ENCODE measurements at regions not wholly inside any gene's neighbourhood (a gene's known extent, or its start where the extent isn't known, plus 50 kb on each side); places are given as distances from the start of the nearest gene placed in this dataset.

GRCh38 chr10:36506697-36507496 lies 618.5 kb upstream of the ANKRD30A start:
- no peak overlapping the region for H3K27ac ChIP-seq (ENCODE audit: low read length)
- H3K27me3 ChIP-seq (ENCODE audit: control insufficient read depth, insufficient read depth, low read length) = no peaks in the 10 kb centered on the region
- no peaks in the 10 kb centered on the region for H3K36me3 ChIP-seq (ENCODE audit: control insufficient read depth, insufficient read depth, low read length)
- DNase-seq (ENCODE audit: low read depth, low spot score) = no peak
- H3K4me1 ChIP-seq (ENCODE audit: control insufficient read depth, insufficient read depth, low read length) = no peaks in the 10 kb centered on the region
- WGBS (ENCODE audit: insufficient coverage, insufficient read length) = no CpG with 5 or more reads among the region's 5 CpGs
- H3K4me3 ChIP-seq (ENCODE audit: low read length) = no peak overlapping the region
- no peaks in the 10 kb centered on the region; the same call in 1 of the 2 replicates for H3K9me3 ChIP-seq (ENCODE audit: control insufficient read depth, insufficient read depth, low read length)

- Histone ChIP-seq H3K4me1 (ENCODE audit: control insufficient read depth, insufficient read depth, low read length) (no peaks in the 10 kb centered on the region), H3K9me3 (ENCODE audit: control insufficient read depth, insufficient read depth, low read length) (no peaks in the 10 kb centered on the region; the same call in 1 of the 2 replicates), H3K27ac (ENCODE audit: low read length) (no peak overlapping the region), H3K27me3 (ENCODE audit: control insufficient read depth, insufficient read depth, low read length) (no peaks in the 10 kb centered on the region), H3K4me3 (ENCODE audit: low read length) (no peak overlapping the region), H3K36me3 (ENCODE audit: control insufficient read depth, insufficient read depth, low read length) (no peaks in the 10 kb centered on the region)
- DNase-seq (ENCODE audit: low read depth, low spot score) = no peak
- no CpG with 5 or more reads among the region's 4 CpGs for WGBS (ENCODE audit: insufficient coverage, insufficient read length)
Observed at GRCh38 chr10:36506261-36506660, 619.1 kb upstream of the ANKRD30A start.

- Histone ChIP-seq H3K36me3 (ENCODE audit: control insufficient read depth, insufficient read depth, low read length) (no peaks in the 10 kb centered on the region), H3K4me1 (ENCODE audit: control insufficient read depth, insufficient read depth, low read length) (no peaks in the 10 kb centered on the region), H3K27me3 (ENCODE audit: control insufficient read depth, insufficient read depth, low read length) (no peaks in the 10 kb centered on the region), H3K27ac (ENCODE audit: low read length) (no peak overlapping the region), H3K9me3 (ENCODE audit: control insufficient read depth, insufficient read depth, low read length) (no peaks in the 10 kb centered on the region), H3K4me3 (ENCODE audit: low read length) (no peak overlapping the region)
- WGBS (ENCODE audit: insufficient coverage, insufficient read length) = no CpG with 5 or more reads among the region's 4 CpGs
- DNase-seq (ENCODE audit: low read depth, low spot score) = no peak
Observed at GRCh38 chr10:36504758-36505157, 620.6 kb upstream of the ANKRD30A start.

- no peaks in the 10 kb centered on the region for H3K27me3 ChIP-seq (ENCODE audit: control insufficient read depth, insufficient read depth, low read length)
- WGBS (ENCODE audit: insufficient coverage, insufficient read length) = no CpG with 5 or more reads among the region's 1 CpG
- H3K36me3 ChIP-seq (ENCODE audit: control insufficient read depth, insufficient read depth, low read length) = no peaks in the 10 kb centered on the region
- no peak overlapping the region for H3K4me3 ChIP-seq (ENCODE audit: low read length)
- no peaks in the 10 kb centered on the region for H3K4me1 ChIP-seq (ENCODE audit: control insufficient read depth, insufficient read depth, low read length)
- no peaks in the 10 kb centered on the region for H3K9me3 ChIP-seq (ENCODE audit: control insufficient read depth, insufficient read depth, low read length)
- no peak overlapping the region for H3K27ac ChIP-seq (ENCODE audit: low read length)
- DNase-seq (ENCODE audit: low read depth, low spot score) = no peak
Observed at GRCh38 chr10:36500266-36500665, 625.1 kb upstream of the ANKRD30A start.

- no peak for DNase-seq (ENCODE audit: low read depth, low spot score)
- H3K4me1 ChIP-seq (ENCODE audit: control insufficient read depth, insufficient read depth, low read length) = no peaks in the 10 kb centered on the region
- H3K36me3 ChIP-seq (ENCODE audit: control insufficient read depth, insufficient read depth, low read length) = no peaks in the 10 kb centered on the region
- no peak overlapping the region for H3K27ac ChIP-seq (ENCODE audit: low read length)
- no peaks in the 10 kb centered on the region for H3K9me3 ChIP-seq (ENCODE audit: control insufficient read depth, insufficient read depth, low read length)
- no peak overlapping the region for H3K4me3 ChIP-seq (ENCODE audit: low read length)
- H3K27me3 ChIP-seq (ENCODE audit: control insufficient read depth, insufficient read depth, low read length) = no peaks in the 10 kb centered on the region
- WGBS (ENCODE audit: insufficient coverage, insufficient read length) = no CpG with 5 or more reads among the region's 1 CpG
Observed at GRCh38 chr10:36499693-36500092, 625.7 kb upstream of the ANKRD30A start.

- whole genome bisulfite sequencing (ENCODE audit: insufficient coverage, insufficient read length) = no CpG with 5 or more reads among the region's 1 CpG
- no peak for DNase-seq (ENCODE audit: low read depth, low spot score)
- H3K9me3 ChIP-seq (ENCODE audit: control insufficient read depth, insufficient read depth, low read length) = no peaks in the 10 kb centered on the region
Observed at GRCh38 chr10:36496758-36497157, 628.6 kb upstream of the ANKRD30A start.

GRCh38 chr10:36494371-36494770 lies 631.0 kb upstream of the ANKRD30A start:
- DNase-seq (ENCODE audit: low read depth, low spot score) = no peak
- no peaks in the 10 kb centered on the region for H3K9me3 ChIP-seq (ENCODE audit: control insufficient read depth, insufficient read depth, low read length)
- H3K4me3 ChIP-seq (ENCODE audit: low read length) = no peak overlapping the region
- no CpG with 5 or more reads among the region's 2 CpGs for WGBS (ENCODE audit: insufficient coverage, insufficient read length)
- no peak overlapping the region for H3K27ac ChIP-seq (ENCODE audit: low read length)
- H3K36me3 ChIP-seq (ENCODE audit: control insufficient read depth, insufficient read depth, low read length) = no peaks in the 10 kb centered on the region
- H3K27me3 ChIP-seq (ENCODE audit: control insufficient read depth, insufficient read depth, low read length) = no peaks in the 10 kb centered on the region
- H3K4me1 ChIP-seq (ENCODE audit: control insufficient read depth, insufficient read depth, low read length) = no peaks in the 10 kb centered on the region

More at GRCh38 chr10:36496758-36497157, 628.6 kb upstream of the ANKRD30A start:
- Histone ChIP-seq H3K27me3 (ENCODE audit: control insufficient read depth, insufficient read depth, low read length) (no peaks in the 10 kb centered on the region), H3K4me3 (ENCODE audit: low read length) (no peak overlapping the region), H3K4me1 (ENCODE audit: control insufficient read depth, insufficient read depth, low read length) (no peaks in the 10 kb centered on the region), H3K27ac (ENCODE audit: low read length) (no peak overlapping the region), H3K36me3 (ENCODE audit: control insufficient read depth, insufficient read depth, low read length) (no peaks in the 10 kb centered on the region)

- Histone ChIP-seq H3K4me3 (ENCODE audit: low read length) (no peak overlapping the region), H3K9me3 (ENCODE audit: control insufficient read depth, insufficient read depth, low read length) (no peaks in the 10 kb centered on the region), H3K36me3 (ENCODE audit: control insufficient read depth, insufficient read depth, low read length) (no peaks in the 10 kb centered on the region), H3K27me3 (ENCODE audit: control insufficient read depth, insufficient read depth, low read length) (no peaks in the 10 kb centered on the region), H3K4me1 (ENCODE audit: control insufficient read depth, insufficient read depth, low read length) (no peaks in the 10 kb centered on the region), H3K27ac (ENCODE audit: low read length) (no peak overlapping the region)
- DNase-seq (ENCODE audit: low read depth, low spot score) = no peak
- no CpG with 5 or more reads among the region's 1 CpG for WGBS (ENCODE audit: insufficient coverage, insufficient read length)
Observed at GRCh38 chr10:36493516-36493880, 631.9 kb upstream of the ANKRD30A start.

GRCh38 chr10:36492590-36493515 lies 632.5 kb upstream of the ANKRD30A start:
- WGBS (ENCODE audit: insufficient coverage, insufficient read length) = no CpG with 5 or more reads among the region's 4 CpGs
- no peaks in the 10 kb centered on the region for H3K9me3 ChIP-seq (ENCODE audit: control insufficient read depth, insufficient read depth, low read length)
- no peak overlapping the region for H3K4me3 ChIP-seq (ENCODE audit: low read length)
- H3K36me3 ChIP-seq (ENCODE audit: control insufficient read depth, insufficient read depth, low read length) = no peaks in the 10 kb centered on the region
- no peak for DNase-seq (ENCODE audit: low read depth, low spot score)
- H3K27ac ChIP-seq (ENCODE audit: low read length) = no peak overlapping the region
- no peaks in the 10 kb centered on the region for H3K27me3 ChIP-seq (ENCODE audit: control insufficient read depth, insufficient read depth, low read length)
- H3K4me1 ChIP-seq (ENCODE audit: control insufficient read depth, insufficient read depth, low read length) = no peaks in the 10 kb centered on the region

GRCh38 chr10:36491926-36492325 lies 633.5 kb upstream of the ANKRD30A start:
- DNase-seq (ENCODE audit: low read depth, low spot score) = no peak
- Histone ChIP-seq H3K4me1 (ENCODE audit: control insufficient read depth, insufficient read depth, low read length) (no peaks in the 10 kb centered on the region), H3K27ac (ENCODE audit: low read length) (no peak overlapping the region), H3K9me3 (ENCODE audit: control insufficient read depth, insufficient read depth, low read length) (no peaks in the 10 kb centered on the region), H3K4me3 (ENCODE audit: low read length) (no peak overlapping the region), H3K27me3 (ENCODE audit: control insufficient read depth, insufficient read depth, low read length) (no peaks in the 10 kb centered on the region), H3K36me3 (ENCODE audit: control insufficient read depth, insufficient read depth, low read length) (no peaks in the 10 kb centered on the region)
- no CpG with 5 or more reads among the region's 1 CpG for WGBS (ENCODE audit: insufficient coverage, insufficient read length)

Data from iPS DF 6.9 (cell line).